Hindlimb muscle (tissue), 1 donor: ENCODE measurements at regions not wholly inside any gene's neighbourhood (a gene's known extent, or its start where the extent isn't known, plus 50 kb on each side); places are given as distances from the start of the nearest gene placed in this dataset.
"Not testable (repeated sequence)": the region's sequence is repeated elsewhere in the genome, so short reads cannot be mapped to it uniquely, and the experiment has no call there.

Experiments used
- DNase-seq: peaks from one replicate; pipeline ENCODE4 v3.0.0-alpha.2; 2013

GRCh38 chr13:44848920-44849676 is 140.2 kb downstream of the NUFIP1 start:
- no peak for DNase-seq

- not testable (repeated sequence) for DNase-seq
These were observed 143.8 kb downstream of the NUFIP1 start for GRCh38 chr13:44845281-44846058.

GRCh38 chr13:44844786-44845185 is 144.5 kb downstream of the NUFIP1 start:
- no peak for DNase-seq

- no peak for DNase-seq
These were observed 145.9 kb downstream of the NUFIP1 start for GRCh38 chr13:44843403-44843802.

GRCh38 chr13:44842158-44842557 is 147.1 kb downstream of the NUFIP1 start:
- DNase-seq = no peak

GRCh38 chr13:44840131-44840530 is 149.1 kb downstream of the NUFIP1 start:
- no peak for DNase-seq

GRCh38 chr13:44837250-44837649 is 152.0 kb downstream of the NUFIP1 start:
- DNase-seq = no peak

GRCh38 chr13:44834404-44834803 is 154.9 kb downstream of the NUFIP1 start:
- no peak for DNase-seq

- no peak for DNase-seq
These were observed 155.6 kb downstream of the NUFIP1 start for GRCh38 chr13:44833626-44834025.

GRCh38 chr13:44833139-44833538 is 156.1 kb downstream of the NUFIP1 start:
- DNase-seq = no peak

GRCh38 chr13:44826591-44827350 is 162.5 kb downstream of the NUFIP1 start:
- no peak for DNase-seq

- no peak for DNase-seq
These were observed 163.3 kb downstream of the NUFIP1 start for GRCh38 chr13:44825953-44826352.

- not testable (repeated sequence) for DNase-seq
These were observed 165.7 kb downstream of the NUFIP1 start for GRCh38 chr13:44823555-44823954.

- DNase-seq = no peak
These were observed 167.0 kb downstream of the NUFIP1 start for GRCh38 chr13:44822291-44822690.

GRCh38 chr13:44819772-44820171 is 169.5 kb downstream of the NUFIP1 start:
- no peak for DNase-seq

- DNase-seq = no peak
These were observed 170.0 kb downstream of the NUFIP1 start for GRCh38 chr13:44819245-44819644.

- DNase-seq = no peak
These were observed 170.8 kb downstream of the NUFIP1 start for GRCh38 chr13:44818428-44818827.

- DNase-seq = no peak
These were observed 171.3 kb downstream of the NUFIP1 start for GRCh38 chr13:44818016-44818415.

GRCh38 chr13:44817131-44817671 is 172.1 kb downstream of the NUFIP1 start:
- DNase-seq = no peak

- DNase-seq = no peak
These were observed 172.6 kb downstream of the NUFIP1 start for GRCh38 chr13:44816701-44817100.

- no peak for DNase-seq
These were observed 173.6 kb downstream of the NUFIP1 start for GRCh38 chr13:44815623-44816022.

GRCh38 chr13:44814836-44815235 is 174.4 kb downstream of the NUFIP1 start:
- no peak for DNase-seq

GRCh38 chr13:44814161-44814560 is 175.1 kb downstream of the NUFIP1 start:
- no peak for DNase-seq
